ENCODE measurements at regions not wholly inside any gene's neighbourhood (a gene's known extent, or its start where the extent isn't known, plus 50 kb on each side); places are given as distances from the start of the nearest gene placed in this dataset.
A peak's percentile ranks its signal among the peaks of the same experiment; 100 is the strongest.

DNA sequence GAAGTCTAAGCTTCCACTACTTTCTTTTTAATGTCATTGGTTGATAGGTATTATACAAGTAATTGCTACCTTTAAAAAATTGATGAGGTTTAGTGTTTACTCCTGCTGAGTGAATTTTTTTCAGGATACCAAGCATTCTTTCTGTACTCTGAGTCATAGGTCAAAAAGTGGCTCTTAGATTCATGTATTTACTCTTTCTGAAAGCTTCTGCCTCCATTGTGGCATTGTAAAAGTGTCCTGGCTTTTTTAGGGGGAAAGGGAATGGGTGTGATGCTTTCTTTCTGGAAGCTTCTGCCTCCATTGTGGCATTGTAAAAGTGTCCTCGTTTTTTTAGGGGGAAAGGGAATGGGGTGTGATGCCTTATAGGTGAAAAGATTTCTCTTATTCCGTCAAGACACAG lies 286.5 kb downstream of the LPIN1 start:
- no peak for DNase-seq

DNA sequence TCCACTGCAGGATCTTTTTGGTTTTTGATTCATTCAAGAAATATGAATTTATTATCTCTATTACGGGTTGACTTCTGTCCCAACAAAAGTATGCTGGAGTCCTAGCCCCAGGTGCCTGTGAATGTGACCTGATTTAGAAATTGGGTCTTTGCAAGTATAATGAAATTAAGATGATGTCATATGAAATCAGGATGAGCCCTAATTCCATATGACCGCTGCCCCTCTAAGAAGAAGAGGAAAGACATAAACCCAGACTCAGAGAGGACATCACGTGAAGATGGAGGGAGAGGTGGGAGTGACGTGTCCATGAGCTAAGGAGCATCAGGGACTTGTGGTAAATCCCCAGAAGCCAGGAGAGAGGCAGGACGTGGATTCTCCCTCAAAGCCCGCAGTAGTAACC lies 287.1 kb downstream of the LPIN1 start:
- DNase-seq, result no peak

DNA sequence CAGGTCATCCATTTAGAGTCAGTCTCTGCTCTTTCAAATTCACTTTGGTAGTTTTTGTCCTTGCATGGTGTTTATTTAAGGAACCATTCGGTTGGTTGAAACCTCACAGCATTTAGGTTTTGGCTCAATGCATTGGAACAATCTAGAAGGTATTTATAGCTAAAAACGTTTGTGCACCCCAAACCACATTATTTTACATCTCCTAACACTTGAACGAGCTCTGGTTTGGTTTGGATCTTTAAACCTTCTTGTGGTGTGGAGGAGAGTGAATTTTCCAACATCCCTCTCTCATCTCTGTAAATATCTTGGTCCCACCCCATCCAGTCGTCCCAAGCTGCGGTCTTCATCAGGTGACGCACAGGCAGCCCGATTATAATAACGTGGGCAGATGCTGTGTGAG lies 287.9 kb downstream of the LPIN1 start:
- no peak for DNase-seq

DNA sequence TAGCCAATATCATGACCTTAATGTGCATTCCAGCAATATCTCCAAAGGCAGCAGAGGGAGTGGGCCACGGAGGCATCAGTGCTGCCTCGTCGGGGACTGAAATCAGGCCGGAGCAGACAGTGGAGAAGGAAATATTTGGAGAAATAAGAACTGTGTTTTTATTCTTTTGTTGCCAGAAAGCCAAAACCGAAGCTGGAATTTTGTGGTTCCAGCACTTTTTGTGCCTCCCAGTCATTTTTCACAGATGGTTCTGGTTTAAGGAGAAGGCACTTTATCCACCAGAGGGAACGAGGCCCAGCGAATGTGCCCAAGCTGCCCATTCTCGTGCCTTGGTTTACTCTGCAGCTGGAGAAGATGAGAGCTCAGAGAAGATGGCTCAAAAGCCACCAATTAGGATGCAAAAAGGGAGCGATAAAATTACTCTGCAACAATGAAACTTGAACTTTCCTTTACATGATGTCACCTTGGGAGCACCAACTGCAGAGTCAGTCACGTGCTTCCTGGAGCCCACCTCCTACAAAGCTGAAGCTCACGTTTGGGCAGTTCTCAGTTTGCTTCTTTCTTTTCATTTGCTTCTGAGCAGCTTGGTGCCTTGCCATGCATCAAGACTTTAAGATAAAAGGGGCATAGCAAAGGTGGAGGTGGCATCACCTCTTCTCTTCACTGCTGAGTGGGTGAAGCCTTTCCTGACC lies 288.7 kb downstream of the LPIN1 start:
- no peak for DNase-seq

DNA sequence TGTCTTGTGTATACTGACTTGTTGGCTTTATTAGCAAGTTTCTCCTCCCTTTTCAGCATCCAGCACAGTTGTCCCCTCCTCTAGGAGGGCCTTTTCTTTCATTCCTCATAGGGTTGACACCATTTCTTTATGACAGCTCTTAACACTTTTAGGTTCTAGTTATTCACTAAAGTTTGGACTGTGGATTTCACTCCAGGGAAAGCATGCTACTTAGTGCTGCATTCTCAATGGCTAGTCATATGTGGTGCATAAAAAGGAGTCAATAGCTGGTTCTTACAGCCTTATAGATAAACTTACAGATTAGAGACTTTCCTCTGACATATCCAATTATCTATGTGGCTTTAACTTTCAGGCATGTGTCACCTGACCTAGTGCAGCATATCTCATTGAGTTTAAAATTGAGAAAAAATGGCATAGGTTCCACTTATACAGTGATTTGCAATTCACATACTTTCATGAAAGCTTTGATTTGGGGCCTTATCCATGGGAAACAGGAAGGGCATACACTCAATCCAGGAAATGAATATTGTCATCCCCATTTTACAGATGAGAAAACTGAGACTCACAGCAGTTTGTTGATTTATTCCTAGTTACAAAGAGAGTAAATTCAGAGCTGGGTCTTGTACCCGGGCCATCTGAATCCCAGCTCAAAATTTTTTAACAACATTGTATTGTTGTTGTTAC lies 289.7 kb downstream of the LPIN1 start:
- DNase-seq, result no peak

DNA sequence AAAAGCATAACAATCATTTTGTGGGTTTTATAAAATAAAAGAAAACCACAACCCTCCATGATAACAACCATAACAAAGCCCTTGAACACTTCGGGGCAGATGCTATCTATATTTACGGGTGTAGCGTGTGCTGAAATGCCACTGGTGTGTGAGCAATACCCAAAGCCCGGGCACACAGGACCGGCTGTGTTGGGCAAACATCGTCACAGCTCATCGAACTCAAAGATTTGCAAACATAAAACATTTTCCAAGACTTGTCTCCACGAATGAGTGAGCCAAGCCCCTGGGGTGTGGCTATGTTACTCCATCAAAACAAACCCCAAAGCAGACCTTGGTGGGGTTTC lies 290.2 kb downstream of the LPIN1 start:
- DNase-seq, result no peak

DNA sequence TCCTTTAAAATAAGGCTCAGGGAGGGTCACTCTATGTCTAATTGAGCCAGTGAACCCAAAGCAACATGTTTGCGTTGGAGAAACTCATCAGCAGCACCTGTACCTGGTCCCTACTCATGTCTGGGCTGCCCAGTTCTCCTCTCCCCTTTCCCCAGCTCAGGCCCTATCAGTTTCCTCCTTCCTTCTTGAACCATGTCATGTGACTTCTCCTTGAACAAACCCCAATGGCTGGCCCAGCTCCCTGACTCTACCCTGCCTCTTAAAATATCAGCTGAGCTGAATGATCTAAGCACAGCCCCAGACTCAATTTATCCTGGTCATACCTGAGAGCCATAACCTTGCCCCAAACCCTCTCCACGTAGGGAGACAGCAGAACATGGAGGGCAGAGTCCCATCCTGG lies 290.9 kb downstream of the LPIN1 start:
- DNase-seq, result no peak

DNA sequence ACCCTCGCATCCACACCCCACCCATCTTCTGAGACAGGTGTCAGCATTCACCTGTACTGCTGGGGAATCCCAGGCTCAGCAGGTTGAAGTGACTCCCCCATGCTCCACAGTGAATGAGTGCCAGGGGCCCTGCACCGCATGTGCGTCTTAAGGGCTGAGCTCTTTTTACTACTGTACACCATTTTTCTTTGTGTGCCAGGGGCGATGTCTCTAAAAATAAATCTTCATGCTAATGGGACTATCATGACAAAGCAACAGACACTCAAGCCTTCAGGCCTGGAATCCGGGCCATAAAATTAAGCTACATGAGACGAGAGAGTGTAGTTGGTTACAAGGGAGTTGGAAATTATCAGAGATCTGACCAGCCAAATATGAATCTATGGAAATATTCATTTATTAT lies 294.8 kb downstream of the LPIN1 start:
- no peak for DNase-seq

DNA sequence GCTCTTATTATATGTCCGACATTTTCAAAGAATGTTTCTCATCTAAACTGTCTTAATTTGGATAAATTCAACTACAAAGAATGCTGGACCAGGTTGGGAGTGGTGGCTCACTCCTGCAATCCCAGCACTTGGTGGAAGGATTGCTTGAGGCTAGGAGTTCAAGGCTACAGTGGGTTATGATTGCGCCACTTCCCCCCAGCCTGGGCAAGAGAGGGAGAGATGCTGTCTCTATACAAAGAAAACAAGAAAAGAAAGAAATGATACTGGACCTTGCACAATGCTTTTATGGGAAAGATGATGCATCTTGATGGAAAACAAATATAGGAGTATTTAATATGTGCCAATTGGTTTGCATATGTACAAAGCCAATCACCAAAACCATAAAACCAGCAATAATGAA lies 296.7 kb downstream of the LPIN1 start:
- no peak for DNase-seq

DNA sequence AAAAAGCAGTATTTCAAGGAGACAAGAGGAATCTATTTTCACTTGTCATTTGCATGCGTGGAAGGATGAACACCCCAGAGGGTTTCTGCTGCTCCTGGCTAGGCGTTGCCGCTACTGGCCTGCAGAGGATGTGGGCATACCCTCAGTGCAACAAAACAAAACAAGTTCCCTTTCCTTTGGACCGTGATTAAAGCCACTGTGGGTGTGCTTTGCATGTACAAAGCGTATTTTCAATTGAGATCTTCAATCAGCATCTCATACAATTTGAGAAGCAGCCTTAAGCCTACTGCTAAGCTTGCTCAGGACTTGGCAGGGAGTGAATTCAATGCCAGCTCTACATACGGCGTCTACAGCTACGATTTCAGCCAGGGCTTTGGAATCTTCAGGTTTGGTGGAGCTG lies 298.4 kb downstream of the LPIN1 start:
- DNase-seq, result peak; percentile 60

DNA sequence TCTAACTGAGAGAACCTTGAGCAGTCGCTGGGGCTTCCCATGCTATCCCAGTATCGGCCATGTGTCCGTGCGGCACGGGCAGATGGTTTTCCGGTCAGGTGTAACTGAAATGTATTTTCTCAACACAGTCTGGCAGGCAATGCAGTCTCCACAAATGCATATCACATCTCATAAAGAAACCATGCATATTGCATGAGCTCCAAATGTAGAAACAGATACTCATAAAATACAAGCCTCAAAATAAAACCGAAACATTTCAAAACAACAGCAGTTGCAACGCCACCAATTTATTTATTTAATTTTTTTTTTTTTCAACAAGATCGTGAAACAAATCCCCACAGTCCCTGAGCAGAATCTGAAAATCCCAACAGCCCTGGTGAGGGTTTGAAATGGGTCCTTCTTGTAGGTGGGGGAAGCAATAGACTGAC lies 299.4 kb downstream of the LPIN1 start:
- no peak for DNase-seq

DNA sequence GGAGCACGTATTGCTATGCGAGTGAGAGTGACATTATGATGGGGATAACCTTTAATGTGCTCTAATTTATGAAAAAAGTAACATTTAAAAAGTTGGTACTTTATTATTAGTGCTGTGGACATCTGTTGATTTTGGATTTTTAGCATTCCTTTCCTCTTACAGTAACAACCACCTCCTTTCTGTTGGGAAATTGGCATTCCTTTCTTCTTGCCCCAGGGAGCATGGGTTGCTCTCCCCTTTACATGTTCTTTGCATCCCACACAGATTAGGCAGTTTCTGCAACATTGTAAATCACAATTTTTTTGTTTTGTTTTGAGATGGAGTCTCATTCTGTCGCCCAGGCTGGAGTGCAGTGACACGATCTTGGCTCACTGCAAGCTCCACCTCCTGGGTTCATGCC lies 300.2 kb downstream of the LPIN1 start:
- DNase-seq, result no peak

DNA sequence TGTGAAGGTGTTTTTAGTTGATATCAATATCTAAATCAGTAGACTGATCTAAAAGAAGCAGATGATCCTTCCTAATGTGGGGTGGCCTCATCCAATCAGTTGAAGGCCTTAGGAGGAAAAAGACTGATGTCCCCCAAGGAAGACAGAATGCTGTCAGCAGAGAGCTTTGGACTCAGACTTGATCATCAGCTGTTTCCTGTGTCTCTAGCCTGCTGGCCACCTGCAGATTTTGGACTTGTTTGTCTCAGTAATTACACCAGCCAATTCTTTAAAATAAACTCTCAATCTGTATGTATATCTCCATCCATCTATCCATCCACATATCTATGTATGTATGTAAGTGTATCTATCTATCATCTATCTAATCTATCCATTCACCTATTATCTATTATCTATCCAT lies 301.3 kb downstream of the LPIN1 start:
- DNase-seq, result no peak

DNA sequence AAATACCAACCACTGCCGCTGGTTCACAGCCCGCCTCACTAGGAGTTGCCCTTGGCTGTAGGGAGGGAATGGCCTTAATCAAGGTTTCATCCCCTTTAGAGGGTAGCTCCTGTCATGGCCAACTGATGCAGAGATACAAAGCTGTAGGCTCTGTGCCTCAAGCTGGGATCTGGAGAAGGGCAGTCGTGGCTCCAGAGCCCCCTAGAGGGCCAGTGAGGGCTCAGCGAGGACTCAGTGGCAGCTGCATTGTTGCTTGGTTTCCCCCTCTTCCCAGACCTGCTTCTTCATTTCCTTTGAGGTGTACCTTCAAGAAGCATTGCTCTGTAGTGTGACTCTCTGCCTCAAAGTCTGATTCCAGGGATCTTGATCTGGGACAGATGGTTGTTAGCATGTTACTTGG lies 302.1 kb downstream of the LPIN1 start:
- no peak for DNase-seq

DNA sequence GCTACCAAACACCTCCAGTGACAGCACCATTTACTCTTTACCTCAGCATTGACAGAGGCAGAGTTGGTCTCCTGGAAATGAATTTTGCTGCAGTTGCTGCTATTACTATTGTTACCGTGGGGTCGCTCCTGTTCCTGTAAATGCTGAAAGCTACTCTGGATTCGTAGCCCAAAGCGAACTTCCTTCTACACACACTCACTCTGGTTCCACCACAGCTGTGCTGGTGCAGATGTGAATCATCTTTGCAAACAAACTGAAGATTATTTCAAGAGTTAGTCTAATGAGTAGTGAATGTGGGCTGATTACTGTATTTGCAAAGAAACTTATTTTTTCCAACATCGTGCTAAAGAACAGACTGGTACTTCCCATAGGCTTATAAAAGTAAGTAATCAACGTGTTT lies 304.0 kb downstream of the LPIN1 start:
- DNase-seq, result peak; percentile 28

DNA sequence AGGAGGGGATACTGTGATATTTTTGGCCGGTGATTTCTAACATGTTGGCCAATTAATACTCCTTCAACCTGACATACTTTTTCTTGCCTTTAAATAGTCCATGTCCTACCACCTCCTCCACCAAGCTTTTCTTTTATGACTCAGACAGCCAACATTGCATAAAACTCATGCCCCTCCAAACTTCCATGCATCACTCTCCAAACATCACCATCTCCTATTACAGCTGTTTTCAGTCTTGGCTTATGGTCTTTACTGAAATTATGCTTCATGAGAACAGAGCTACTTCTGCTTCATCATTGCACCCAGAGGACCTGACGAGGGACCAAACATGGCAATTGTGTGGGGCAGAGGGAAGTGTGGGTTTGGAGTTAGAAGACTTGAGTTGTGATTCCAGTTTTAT lies 305.4 kb downstream of the LPIN1 start:
- no peak for DNase-seq

DNA sequence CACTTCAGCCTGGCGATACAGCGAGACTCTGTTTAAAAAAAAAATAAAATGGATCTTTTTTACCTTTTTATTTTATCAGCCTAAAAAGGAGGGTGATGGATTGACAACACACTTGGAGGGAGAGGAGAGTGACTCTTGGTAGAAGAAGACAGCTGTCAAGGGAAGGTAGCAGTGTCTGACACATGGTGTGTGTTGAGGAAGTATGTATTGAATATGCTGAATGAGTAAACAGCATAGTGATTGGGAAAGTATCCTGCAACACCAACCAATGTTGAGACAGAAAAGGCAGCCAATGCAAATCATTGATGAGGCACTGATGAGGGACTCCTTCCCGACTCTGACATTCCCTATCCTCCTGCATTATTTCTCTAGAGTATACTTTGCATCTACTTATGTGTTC lies 306.4 kb downstream of the LPIN1 start:
- no peak for DNase-seq

DNA sequence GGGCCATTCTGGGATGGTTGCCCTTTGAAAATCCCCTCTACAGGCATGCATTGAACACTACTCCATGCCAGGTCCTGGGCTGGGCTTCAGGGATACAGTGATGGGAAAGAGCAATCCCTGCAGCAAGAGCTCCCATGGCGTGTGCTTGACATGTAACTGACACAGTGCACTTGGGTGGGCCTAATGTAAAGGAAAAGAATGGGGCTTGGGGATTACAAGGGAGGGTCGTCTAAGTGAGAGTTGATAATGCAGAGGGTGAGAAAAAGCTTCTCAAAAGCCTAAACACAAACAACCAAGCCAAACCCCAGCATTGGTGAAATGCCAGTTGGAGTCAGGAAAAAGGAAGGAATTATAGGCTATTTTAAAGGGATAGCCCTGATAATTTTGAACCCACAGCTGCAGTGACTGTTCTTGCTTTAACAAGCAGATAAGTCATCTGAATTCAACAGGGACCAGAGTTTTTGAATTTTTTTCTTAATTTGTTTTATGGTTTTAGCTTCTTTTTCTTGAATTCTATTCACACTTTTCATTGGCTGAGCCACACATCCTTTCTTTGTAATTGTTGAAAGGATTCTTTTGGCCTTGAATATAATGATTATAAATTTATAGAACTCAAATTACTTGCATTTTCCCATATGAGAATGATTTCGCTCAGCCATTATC lies 308.7 kb downstream of the LPIN1 start:
- DNase-seq, result no peak

DNA sequence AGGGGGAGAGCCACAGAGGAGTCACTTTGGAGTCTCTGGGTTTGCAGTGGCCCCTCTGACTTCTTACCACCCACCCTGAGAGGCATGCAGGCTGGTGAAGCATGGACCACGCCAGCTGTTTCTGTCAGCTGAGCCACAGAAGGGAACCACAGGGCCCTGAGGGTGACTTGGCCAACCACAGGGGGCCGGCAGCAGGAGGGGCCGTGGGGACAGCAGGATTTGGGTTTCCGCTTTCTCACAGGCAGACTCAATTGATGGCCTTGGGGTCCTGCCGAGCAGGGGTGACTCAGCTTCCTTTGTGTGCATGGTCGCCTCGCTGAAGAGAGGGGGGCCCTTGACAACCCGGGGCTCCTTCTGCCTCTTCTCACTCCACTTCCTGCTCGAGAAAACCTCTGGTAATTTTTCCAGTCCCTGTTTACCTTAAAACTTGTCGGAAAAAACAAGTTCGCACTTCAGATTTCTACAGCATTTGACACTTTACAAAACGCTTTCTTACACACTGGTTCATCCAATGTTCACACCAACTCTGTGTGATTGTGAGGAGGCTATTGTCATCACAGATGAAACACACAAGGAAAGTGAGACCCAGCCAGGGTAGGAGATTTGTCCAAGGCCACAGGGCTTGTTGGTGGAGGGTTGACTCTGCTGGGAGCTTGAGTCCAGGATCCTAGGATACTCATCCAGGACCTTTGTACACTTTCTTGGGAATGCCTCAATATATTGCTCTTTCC lies 311.2 kb downstream of the LPIN1 start:
- peak; percentile 70 for DNase-seq

DNA sequence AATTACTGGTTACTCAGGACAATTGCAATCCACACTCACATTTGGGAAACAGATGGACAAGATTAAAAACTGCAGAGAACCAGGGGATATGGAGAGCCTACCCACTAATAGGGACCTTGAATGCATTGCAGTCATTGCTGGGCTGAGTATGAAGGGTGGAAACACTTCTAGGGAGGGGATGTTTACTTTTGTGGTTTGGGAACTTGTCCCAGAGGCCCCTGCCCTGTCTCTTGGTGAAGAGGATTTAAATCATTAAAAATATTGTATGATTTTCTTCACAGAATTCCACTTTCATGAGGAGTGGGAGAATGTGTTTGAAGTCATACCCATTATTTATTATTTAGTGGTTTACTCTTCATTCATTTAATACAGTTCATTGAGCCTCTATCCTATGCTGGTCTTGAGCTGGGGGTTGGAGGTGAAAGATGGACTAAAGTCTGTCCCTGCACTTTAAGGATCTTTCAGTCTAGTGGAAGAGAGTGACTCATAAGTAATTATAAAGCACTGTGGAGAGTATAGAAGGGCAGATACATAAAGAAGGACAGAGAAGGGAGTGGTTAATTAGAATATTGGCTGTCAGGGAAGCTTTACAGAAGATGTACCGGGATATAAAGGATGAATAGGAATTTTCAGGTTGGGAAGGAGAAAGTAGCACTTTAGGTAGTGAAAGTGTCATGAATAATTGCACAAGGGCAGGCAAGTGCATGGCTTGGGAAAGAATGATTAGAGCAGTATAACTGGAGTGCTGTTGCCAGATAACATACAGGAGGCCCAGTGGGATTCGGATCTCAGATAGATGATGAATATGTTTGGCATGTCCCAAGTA lies 313.4 kb downstream of the LPIN1 start:
- no peak for DNase-seq

DNA sequence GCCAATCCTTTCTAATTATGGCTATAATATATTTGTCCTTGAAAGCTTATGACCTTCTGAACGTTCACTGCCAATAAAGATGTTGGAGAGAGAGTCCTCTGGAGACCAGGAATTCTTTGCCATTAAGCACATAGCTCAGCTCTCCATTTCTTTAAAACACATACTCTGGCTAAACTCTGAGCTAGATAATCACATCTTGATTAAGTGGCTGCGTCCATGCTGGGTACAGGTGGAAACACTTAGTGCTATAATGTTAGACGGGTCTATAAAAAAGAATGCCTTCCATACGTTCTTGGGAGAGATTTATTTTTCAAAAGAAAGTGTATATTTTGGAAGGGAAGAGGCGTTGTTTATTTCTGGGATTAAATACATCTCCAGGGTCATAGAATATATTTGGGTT lies 314.5 kb downstream of the LPIN1 start:
- DNase-seq, result no peak

DNA sequence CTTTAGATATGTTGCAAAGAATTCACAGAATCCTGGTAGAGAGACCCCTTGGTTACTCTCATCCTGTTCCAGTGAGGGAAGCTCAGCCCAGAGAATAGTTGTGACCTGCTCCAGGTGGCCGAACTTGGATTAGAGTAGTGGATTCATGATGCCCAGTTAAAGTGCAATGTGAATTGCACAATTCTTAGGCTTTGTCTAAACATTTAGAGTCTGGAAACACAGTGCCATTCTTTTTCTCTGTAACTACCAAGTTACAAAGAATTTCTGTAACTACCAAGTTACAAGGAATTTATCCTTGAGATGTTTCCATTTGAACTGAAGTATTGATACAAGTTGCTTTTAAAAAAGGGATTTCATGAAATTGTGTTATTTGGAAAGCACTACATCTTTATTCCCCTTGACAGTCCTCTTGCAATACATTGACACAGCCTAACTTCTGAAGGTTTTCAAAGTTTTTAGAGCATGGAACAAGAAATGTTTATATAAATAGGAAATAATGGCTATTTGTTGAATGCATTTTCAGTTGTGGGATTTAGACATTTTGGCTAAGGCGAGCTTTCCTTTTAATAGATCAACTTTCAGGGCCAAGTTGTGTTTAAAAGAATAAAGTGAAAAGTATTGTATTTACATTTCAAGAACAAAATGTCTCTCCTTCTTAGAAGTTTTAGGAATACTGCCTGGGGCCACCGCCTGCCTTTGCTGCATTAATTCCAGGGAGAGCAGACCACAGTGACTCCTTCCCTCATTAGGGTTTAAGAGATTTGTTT lies 315.0 kb downstream of the LPIN1 start:
- DNase-seq, result no peak

Measured in CD4-positive, alpha-beta T cell treated with Interleukin-15 for 1 hour (primary cell).